ENCODE measurements at regions not wholly inside any gene's neighbourhood (a gene's known extent, or its start where the extent isn't known, plus 50 kb on each side); places are given as distances from the start of the nearest gene placed in this dataset.
"Not testable (repeated sequence)": the region's sequence is repeated elsewhere in the genome, so short reads cannot be mapped to it uniquely, and the experiment has no call there.

DNA sequence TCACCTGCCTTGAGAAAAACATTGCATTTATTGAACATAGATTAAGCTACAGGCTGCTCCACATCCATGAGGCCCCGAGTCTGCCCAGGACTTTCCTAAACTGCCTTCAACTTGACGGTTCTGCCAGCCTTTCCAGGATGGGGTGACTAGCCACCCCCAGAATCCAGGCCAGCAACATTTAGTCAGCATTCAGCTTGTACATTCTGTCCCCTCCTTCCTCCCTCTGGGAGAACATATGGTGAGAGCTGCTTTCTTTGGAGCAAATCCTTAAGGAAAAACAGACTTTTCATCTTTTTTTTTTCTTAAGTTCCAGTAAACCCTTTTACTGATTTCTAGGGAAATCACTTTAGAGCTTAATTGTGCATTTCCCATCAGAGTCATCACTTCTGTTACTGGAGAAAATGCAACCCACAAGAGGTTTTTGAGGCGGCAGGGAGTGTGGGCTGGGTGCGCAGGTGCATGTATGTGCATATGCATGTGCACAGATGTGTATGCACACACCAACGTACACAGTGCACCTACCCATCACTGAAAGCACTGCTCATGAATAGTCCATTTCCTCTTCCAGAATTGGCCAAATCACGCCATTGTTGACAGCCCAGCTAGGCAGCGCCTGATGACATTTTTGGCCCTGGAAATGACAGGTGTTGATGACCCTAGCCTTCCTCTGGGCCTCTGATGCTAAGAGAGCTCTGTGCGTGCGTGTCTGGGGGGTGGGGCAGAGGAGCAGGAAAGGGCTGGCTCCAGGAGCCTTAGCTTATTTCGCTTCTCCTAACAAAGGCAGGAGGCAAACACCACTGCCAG is 145.6 kb downstream of the HSD17B3 start:
- no peak for DNase-seq

DNA sequence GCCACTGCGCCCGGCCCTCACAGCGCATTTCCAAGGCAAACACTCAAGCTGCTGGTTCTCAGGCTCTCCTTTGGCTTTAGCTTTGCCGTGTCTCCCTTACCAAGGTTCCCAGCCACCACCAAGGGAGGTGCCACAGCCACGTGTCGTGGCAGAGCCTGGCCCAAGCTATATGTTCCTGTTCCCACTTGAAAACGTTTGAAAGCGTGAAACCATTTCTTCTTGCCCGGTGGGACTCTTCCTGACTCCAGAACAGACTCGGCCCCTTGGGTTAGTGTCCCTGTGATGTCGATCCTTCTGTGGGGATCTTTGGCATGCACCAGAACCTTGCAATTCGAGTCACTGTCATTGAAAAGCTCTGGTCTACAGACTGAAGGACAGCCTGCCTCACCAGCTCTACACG is 147.9 kb downstream of the HSD17B3 start:
- no peak for DNase-seq

DNA sequence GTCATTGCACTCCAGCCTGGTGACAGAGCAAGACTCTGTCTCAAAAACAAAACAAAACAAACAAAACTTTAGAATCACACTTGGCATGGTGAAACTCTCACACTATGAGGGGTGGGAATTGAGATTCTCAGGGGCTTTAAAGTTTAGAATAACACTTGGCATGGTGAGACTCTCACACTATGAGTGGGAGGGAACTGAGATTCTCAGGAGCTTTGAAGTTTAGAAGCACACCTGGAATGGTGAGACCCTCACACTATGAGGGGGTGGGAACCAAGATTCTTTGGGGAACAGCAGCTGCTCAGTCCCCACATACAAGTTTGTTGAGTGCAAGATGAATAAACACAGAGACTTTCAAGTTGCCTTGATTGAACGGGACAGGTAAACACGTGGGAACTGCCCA is 149.4 kb downstream of the HSD17B3 start:
- no peak for DNase-seq

DNA sequence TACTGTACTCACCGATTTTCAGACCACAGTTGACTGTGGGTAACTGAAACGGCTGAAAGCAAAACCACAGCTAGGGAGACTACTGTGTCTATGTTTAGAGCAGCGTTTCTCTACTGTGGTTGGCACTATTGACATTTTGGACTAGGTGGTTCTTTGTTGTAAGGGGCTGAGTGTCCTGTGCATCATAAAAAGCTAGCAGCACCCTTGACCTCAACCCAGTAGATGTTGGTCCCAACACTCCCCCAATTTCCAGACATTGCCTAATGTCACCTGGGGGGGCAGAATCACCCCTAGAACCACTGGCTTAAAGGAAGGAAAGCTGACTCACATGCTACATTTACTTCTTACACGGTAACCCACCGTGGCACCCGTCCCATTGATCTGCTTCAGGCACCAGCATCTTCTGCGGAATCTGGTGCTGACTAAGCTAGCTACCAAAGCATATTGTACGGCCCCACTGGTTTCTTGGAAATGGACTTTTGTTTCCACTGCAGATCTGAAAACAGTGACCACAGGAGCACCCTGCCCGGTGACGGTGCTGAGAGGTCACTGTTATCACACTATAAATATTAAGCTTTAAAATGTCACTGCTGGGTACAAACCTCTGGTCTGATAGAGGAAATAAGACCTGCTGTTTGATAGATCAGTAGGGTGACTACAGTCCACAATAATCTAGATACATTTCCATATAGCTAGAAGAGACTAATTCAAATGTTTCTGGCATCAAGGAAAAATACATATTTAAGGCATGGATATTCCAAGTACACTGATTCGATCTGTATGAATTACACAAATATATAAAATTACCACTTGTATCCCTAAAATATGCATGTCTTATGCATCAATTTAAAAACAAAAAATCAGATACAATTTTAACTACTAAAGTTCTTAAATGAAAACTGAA is 151.4 kb downstream of the HSD17B3 start:
- no peak for DNase-seq

DNA sequence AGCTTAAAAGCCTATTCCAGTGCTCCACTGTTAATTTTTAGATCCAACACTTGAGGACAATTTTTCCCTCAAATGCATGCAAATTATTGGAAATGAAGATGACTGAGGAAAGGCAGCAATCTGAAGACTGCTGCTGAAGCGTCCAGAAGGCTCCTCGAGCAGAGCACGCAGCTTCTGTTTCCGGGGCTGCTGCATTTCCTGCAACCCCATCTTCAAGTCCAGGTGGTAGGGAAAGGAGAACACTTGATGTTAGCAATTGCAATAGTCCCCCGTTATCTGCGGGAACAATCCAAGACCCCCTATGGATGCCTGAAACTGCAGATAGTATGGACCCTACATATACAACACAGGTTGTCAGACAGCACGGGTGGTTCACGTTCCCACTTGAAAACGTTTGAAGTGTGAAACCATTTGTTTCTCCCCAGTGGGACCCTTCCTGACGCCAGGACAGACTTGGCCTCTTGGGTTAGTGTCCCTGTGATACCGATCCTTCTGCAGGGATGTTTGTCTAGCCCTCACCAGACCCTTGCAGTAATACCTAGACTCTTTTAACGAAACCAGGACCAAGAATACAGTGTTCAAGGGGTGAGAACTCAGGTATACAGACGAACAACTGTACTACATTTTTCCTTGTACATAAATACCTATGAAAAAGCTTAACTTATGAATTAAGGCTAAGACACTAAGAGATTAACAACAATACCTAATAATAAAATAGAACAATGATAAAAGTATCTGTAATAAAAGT is 152.3 kb downstream of the HSD17B3 start:
- no peak for DNase-seq

DNA sequence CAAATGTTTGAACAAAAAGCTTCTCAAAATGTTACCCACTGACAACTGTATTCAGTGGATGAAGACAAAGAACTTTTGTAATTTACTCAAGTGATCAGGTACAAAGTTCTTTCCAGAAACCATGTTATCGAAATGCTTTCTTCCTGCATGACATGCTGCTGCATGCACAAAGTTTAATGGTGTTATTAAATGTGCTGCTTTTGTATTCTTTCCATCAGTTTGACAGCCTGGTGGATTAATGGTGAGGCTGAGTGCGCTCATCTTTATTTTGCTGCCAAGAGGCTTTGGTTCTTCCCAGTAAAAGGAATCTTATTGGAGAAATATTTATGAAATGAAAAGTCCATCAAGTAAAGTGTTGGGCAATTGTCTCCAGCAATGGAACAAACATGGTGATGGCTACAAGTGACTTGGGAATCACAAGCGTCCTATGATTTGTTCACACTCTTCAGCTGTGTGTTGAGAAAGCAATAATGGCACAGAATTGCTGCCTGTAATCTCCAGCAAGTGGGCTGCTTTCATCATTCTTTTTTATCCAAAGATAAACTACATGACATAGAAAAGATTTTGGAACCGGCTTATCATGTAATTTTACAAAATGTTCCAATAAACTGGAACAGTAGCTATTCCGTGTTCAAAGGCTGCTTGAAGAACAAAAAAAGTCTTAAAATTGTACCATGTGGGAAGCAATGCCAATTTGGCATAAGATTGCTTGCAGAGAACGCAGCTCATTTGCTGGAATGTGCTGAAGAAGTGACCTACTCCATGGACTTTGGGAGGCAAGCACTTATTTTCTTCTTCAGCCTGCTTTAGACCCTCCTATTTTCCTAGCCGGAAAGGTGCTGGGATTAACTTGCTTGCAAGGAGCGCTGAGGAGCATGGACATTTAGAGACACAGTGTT is 153.1 kb downstream of the HSD17B3 start:
- no peak for DNase-seq

DNA sequence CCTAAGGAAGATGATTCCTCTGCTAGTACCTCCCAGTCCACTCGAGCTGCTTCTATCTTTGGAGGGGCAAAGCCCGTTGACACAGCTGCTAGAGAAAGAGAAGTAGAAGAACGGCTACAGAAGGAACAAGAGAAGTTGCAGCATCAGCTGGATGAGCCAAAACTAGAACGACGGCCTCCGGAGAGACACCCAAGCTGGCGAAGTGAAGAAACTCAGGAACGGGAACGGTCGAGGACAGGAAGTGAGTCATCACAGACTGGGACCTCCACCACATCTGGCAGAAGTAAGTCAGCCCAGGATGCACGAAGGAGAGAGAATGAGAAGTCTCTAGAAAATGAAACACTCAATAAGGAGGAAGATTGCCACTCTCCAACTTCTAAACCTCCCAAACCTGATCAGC is 154.9 kb downstream of the HSD17B3 start:
- DNase-seq: not testable (repeated sequence)

DNA sequence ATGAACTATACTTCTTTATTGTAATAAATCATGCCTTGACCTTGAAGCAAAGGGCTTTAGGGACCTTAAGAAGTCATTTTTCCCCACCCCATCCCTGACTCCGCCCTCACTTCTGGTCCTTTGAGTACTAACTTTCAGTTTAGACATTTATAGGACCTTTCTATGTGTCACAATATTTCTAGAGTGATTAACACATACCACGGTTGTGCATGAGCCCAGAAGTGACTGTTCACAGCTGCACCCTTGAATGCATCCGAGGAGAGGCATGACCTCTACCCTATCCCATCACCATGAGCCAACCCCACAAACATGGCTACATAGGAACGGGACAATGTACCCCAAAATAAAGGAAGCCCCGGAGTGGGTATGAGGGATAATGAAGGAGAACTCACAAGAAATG is 160.3 kb downstream of the HSD17B3 start:
- DNase-seq: no peak

DNA sequence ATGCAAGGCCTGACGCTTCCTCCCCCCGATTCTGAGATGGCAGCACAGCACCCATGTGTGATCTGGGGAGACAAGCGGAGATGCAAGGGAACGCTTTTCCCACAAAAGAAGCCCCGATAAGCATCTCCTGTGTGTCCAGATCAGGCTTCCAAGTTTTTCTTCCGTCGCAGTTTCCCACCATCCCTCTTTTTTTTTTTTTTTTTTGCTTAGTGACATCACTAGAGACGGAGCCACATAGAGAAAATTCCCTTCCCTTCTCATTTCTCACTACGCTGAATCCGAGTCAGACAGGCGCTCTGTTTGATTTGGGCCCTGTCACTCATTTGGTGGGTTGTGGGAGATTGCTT is 160.9 kb downstream of the HSD17B3 start:
- no peak for DNase-seq

DNA sequence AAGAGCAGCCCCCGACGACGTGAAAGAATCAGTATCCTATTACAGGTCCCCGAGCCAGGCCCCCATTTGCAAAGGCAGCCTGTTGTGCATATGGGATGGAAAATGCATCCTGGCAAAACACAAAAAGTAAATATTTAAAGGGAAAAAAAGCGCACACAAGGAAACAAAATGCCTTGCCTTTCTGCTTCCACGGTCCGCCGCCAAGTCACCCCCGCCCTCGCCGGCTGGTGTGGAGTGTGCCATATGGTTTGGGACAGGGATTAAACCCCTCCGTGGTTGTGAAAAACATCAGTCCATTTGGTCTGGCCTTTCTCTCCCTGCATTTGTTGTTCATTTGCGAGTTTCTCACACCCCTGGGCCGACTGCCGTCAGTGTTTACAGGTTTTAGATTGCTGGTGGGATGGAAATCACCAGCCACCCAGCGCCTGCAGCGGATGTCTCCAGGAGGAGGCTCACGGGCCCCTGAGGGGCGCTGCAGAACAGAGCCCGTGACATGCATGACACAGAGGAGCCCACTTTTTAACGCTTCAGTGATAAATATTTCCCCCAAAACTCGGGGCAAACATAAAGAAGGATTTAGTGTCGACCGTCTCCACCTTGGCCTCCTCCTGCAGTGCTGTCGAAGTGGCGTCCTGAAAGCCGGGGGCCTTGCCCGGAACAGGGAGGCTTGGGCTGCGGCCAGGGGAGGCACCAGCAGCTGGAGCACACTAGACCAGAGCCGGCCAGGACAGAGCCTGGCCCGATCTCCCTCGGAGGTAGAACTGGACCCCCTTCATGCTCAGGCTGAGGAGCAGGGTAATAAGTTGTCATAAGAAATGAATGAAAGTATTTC is 161.5 kb downstream of the HSD17B3 start:
- no peak for DNase-seq

DNA sequence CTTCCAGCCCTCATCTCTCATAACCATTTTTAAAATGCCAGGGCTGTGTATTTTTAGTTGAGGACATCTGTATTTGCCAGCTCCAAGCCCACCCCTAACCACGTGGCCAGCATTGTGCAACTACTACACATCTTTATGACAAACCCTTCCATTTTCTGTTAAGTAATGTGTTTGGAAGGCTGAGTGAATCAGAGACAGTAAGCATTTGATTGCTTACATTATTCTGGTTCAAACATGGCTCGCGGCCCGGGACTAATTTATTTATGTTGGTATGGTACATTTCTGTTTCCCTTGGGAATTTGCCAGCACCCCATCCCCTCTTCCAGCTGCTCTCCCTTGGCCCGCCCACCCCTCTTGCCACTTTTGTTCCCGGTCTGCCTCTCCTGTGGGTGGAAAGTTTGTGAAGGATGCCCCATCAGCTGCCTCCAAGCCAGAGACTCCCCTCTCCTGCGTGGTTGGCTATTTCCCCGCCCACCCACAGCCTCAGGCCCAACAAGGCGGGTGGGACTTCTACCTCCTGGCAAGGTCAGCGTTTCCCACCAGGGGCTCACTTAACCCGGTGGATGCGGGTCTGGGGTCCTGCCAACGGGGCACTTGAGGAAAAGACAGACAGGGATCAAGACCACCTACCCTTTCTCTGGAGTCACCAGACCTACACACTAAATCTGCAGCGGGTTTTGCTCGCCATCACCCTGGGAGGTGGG is 162.2 kb downstream of the HSD17B3 start:
- DNase-seq: peak; percentile 3

DNA sequence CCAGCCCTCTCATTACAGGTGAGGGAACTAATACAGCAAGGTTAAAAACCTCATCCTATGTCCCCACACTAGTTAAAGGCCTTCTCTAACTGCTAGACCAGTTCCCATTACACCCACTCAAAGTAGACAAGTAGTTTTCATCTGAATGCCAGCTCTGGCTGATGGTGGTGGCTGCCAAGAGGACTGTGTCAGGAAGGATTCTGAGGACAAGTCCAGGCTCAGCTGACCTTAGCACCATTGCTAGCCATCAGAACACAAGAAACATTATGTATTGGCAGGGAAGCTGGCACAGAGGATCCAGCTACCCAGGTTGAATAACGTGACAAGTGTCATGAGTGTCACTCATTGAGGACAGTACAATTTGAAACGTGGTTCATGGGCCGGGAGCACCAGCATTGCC is 163.4 kb downstream of the HSD17B3 start:
- no peak for DNase-seq

DNA sequence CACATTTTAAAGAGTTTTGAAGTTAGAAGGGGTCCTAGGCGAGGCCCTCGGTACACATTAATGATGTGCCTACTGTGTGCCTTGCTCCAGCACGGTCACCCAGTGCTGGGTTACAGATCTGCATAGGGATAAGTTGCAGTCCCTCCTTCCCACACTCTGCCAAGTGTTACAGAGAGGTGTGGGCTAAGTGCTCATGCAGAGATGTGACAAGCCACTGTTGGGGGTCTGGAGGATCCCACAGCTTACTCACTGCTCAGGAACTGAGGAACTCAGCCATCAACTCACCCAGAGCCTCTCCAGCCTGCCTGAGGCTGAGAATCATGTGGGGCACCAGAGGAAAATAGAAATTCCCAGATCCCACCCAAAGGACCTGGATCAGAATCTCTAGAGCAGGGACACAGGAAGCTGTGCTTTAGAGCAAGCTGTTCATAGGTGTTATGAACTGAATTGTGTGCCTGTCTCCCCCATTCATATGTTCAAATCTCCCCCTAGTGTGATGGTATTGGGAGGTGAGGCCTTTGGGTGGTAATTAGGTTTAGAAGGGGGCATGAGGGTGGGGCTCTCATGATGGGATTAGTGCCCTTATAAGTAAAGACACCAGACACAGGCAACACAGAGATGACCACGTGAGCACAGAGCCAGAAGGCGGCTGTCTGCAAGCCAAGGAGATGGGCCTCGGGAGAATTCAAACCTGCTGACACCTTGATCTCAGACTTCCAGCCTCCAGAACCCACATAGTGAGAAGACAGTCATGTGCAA is 164.1 kb downstream of the HSD17B3 start:
- DNase-seq: no peak

DNA sequence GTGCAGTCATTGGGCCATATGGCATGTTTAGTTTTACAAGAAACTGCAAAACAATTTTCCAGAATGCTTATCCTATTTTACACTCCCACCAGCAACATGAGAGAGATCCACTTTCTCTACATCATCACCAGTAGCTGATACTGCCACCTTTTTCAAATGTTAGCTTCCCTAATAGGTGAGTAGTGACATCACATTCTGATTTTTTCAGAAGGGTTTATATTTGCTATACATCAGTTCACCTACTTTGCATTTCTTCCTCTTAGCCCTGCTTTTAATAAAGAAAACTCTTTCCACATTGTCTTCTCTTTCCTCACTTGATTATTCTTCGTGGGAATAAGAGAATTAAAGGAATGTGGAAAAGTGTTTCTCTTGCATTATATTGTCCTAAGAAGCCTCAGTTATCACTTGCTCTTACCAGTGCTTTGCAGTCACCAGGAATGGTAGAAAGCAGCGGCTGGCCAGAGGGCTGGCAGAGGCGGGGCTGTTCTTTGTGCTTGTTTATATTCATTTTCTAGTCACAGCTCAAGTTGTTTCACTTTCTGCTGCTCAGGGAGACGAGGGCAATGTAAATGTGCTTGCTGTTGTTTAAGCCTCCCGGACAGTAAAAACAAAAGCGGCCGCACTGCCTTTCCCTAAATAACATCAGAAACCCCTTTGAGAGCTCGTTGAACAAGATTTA is 164.8 kb downstream of the HSD17B3 start:
- no peak for DNase-seq

DNA sequence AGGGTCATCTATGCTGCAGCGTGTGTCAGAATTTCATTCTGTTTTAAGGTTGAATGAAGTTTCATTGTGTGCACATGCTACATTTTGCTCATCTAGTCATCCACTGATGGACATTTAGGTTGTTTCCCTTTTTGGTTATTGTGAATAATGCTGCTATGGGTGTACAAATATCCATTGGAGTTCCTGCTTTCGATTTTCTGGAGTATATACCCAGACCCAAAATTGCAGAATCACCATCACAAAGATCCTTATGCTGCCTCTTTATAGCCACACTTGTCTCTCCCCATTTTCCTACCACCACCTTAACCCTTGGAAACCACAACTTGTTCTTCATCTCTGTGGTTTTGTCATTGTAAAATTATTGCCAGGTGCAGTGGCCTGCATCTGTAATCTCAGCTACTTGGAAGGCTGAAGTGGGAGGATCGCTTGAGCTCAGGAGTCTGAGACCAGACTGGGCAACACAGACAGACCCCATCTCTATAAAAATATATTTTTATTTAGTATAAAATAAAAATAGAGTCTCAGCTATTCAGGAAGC is 166.2 kb downstream of the HSD17B3 start:
- DNase-seq: no peak

DNA sequence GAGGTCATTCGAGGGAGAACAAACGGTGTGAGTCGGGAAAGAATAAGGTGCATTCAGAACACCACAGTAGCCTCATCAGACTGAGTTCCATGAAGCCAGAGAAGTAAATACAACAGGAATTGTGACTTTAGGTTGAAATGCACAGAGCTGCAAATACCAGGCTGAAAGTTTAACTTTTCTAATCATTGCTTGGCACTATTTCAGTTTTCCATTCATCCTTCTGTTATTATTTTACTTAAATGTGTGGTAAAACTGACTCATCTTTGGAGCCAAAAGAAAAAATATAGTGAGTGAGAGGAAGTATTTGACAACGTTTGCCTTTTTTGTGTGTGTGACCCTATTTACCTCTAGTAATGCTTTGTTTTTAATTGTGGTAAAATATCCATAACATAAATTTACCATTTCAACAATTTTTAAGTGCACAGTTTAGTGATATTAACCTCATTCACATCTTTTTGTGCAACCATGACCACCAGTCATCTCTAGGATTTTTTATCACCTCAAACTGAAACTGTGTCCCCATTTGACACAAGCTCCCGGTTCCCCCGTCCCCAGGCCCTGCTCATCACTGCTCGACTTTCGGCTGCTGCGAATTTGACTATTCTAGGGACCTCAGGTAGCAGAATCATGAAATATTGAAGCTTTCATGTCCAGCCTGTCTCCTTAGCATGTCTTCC is 166.8 kb downstream of the HSD17B3 start:
- DNase-seq: no peak

DNA sequence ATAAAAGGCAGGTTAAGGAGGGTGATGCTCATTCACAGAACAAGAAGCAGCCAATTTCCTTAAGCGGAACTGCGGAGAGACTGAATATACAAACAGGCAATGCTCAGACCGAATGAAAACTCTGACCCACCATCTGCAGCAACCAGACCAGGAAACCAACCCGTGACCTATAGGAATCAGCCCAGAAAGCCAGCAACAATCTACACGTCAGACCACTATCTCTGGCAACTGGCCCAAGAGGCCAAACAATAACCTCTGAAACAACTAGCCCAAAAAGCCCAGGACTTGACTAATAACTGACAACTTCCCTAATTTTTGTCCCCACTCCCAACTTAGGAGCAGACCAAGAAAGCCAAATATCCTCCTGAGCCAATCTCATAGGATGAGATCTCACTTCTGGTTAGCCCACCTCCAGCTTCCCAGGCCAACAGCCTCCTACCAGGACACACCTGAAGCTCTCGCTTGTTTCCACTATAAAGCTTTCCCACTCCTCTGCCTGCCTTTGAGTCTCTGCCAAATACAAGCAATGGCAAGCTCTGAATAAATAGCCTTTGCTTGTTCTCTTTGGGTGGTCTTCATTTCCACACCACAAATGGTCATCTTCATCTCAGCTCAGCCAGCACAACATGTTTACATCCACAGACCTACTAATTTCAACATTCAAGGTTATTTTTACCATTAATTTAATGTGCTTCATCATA is 168.5 kb downstream of the HSD17B3 start:
- no peak for DNase-seq

DNA sequence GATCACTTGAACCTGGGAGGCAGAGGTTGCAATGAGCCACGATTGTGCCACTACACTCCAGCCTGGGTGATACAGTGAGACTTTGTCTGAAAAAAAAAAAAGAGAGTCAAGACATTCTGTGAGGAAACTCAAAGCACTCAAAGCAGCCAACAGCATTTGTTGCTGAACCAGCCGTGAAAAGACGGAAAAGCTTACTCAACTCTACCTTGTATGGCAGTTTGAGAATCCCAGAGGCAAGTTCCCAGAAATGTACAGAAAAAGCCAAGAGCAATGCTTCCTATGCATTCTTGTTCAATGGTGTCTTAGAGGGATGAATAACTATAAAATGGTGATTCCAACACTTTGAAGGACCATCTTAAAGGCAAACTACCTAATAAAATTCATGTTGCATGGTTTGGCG is 170.2 kb downstream of the HSD17B3 start:
- no peak for DNase-seq

Data from T1000 (cell line).